Endothelial cell of umbilical vein (primary cell): ENCODE measurements at regions not wholly inside any gene's neighbourhood (a gene's known extent, or its start where the extent isn't known, plus 50 kb on each side); places are given as distances from the start of the nearest gene placed in this dataset.

Experiments used
- BruUV-seq: library from RNA; stranded (reverse); fragments of 400-500 nt; replicated peaks from 2 replicates; lab custom pipeline; 2021; lab: Mats Ljungman, UMichigan
- CTCF ChIA-PET: fragments of 300-600, 350-600 bp; sonication (Branson Sonifier 250); formaldehyde crosslinking; loops from one replicate; lab custom pipeline; 2021; ENCODE audit warnings: antibody characterized with exemption, inconsistent platforms; lab: Charles Lee
- POLR2A ChIA-PET: fragments of 300-600, 350-600 bp; sonication (Branson Sonifier 250); formaldehyde crosslinking; loops from one replicate; lab custom pipeline; 2021; ENCODE audit warnings: antibody characterized with exemption, inconsistent platforms; lab: Charles Lee
- DNase-seq: peaks from one replicate; pipeline ENCODE4 v3.0.0-alpha.2; 2011; ENCODE audit warnings: low read depth, low spot score
- FAIRE-seq: peaks from 2 replicates; lab custom pipeline; 2011; peaks lifted over from hg19 to GRCh38; lab: Jason Lieb, UNC
- H2AFZ ChIP-seq: 2 replicates; pipeline ENCODE4 v1.6.0; 2012; ENCODE audit warnings: low read depth, low read length, control low read depth, inconsistent platforms
- H3K27ac ChIP-seq: 2 replicates; pipeline ENCODE4 v1.5.1; 2011; ENCODE audit warnings: low read depth, mild to moderate bottlenecking, control low read depth, low read length, moderate library complexity; ENCODE audit not compliant: insufficient read depth
- H3K27me3 ChIP-seq, 2 experiments: 2 replicates each; pipeline versions ENCODE4 v1.6.0 to v1.6.1; 2011; ENCODE audit warnings: low read length in 2 of 2, mixed read lengths in 1 of 2; ENCODE audit not compliant: control insufficient read depth in 2 of 2, insufficient read depth in 2 of 2
- H3K36me3 ChIP-seq, 2 experiments: 2 replicates in 1 of 2; 3 replicates in 1 of 2; pipeline ENCODE4 v1.5.1; 2011; ENCODE audit warnings: low read length in 2 of 2, mild to moderate bottlenecking in 1 of 2, moderate library complexity in 1 of 2; ENCODE audit not compliant: control insufficient read depth in 2 of 2, insufficient read depth in 2 of 2; ENCODE audit errors: extremely low read depth in 1 of 2
- H3K4me1 ChIP-seq: 3 replicates; pipeline ENCODE4 v1.5.1; 2011; ENCODE audit warnings: mild to moderate bottlenecking, low read length; ENCODE audit not compliant: control insufficient read depth, insufficient read depth; ENCODE audit errors: extremely low read depth
- H3K4me2 ChIP-seq: 2 replicates; pipeline ENCODE4 v1.6.1; 2011; ENCODE audit warnings: low read length, control low read depth, mixed read lengths; ENCODE audit not compliant: insufficient read depth
- H3K4me3 ChIP-seq, 3 experiments: fragments of 200-600 bp in 1 of 3; sonication (generic), shearing (Covaris generic) in 1 of 3; replicated peaks in 1 of 3; 2 replicates each; pipeline ENCODE4 v1.5.1; 2011 to 2016; ENCODE audit warnings: control low read depth in 3 of 3, low read length in 3 of 3, mild to moderate bottlenecking in 2 of 3, inconsistent platforms in 1 of 3, low read depth in 1 of 3, moderate library complexity in 1 of 3; ENCODE audit not compliant: insufficient read depth in 1 of 3
- H3K79me2 ChIP-seq: 2 replicates; pipeline ENCODE4 v1.6.0; 2012; ENCODE audit warnings: low read length, inconsistent platforms; ENCODE audit not compliant: control insufficient read depth, insufficient read depth
- H3K9ac ChIP-seq: replicated peaks from 2 replicates; pipeline ENCODE3; 2011; ENCODE audit warnings: low read length, control low read depth; ENCODE audit not compliant: insufficient read depth; ENCODE audit errors: extremely low read depth
- H3K9me1 ChIP-seq: replicated peaks from 3 replicates; pipeline ENCODE4 v1.6.0; 2011; ENCODE audit warnings: mild to moderate bottlenecking, low read length; ENCODE audit not compliant: control insufficient read depth, insufficient read depth; ENCODE audit errors: extremely low read depth
- H3K9me3 ChIP-seq: replicated peaks from 2 replicates; pipeline ENCODE4 v1.5.1; 2012; ENCODE audit warnings: low read length, inconsistent platforms; ENCODE audit not compliant: control insufficient read depth, insufficient read depth
- H4K20me1 ChIP-seq: replicated peaks from 2 replicates; pipeline ENCODE3; 2011; ENCODE audit warnings: mild to moderate bottlenecking, low read length; ENCODE audit not compliant: control insufficient read depth, insufficient read depth; ENCODE audit errors: extremely low read depth
- EZH2 ChIP-seq: IDR thresholded peaks from 2 replicates; pipeline ENCODE4 v1.6.1; 2012; ENCODE audit warnings: borderline replicate concordance, low read depth, mild to moderate bottlenecking, moderate library complexity, low read length, inconsistent platforms; ENCODE audit not compliant: severe bottlenecking
- FOS ChIP-seq: IDR thresholded peaks from 2 replicates; pipeline ENCODE4 v1.6.1; 2011; ENCODE audit warnings: mild to moderate bottlenecking, low read length, moderate library complexity, borderline replicate concordance; ENCODE audit not compliant: insufficient read depth
- GATA2 ChIP-seq: IDR thresholded peaks from 2 replicates; pipeline ENCODE4 v1.7.0; 2011; ENCODE audit warnings: low read depth, mild to moderate bottlenecking, moderate library complexity, mixed read lengths, low read length; ENCODE audit not compliant: insufficient read length, insufficient read depth
- POLR2A ChIP-seq: IDR thresholded peaks from 2 replicates; pipeline ENCODE4 v1.6.1; 2012; ENCODE audit warnings: low read depth, mild to moderate bottlenecking, control low read depth, low read length
- dilution Hi-C: fragments of 300-500 bp; cut with MboI; formaldehyde crosslinking; loops from one replicate; pipeline ENCODE4 v1.15.0; 2019; ENCODE audit warnings: low sequenced_read_pairs; ENCODE audit not compliant: extremely low pct_ligation_motif_present
- intact Hi-C: fragments of 100-400 bp; cut with micrococcal nuclease; formaldehyde crosslinking; loops from one replicate; pipeline ENCODE4 v1.10.0; 2022
- TF ChIP-seq, protein P1 (sequence below): IDR thresholded peaks from 2 replicates; pipeline ENCODE4 v1.6.1; 2011; ENCODE audit not compliant: insufficient read depth, insufficient read length
- TF ChIP-seq, protein P2 (sequence below), 2 donors: IDR thresholded peaks; 1 replicate in 1 of 2; 2 replicates in 1 of 2; pipeline ENCODE4 v1.5.1; 2011; ENCODE audit warnings: low read length in 2 of 2, mild to moderate bottlenecking in 2 of 2, moderate library complexity in 2 of 2, control low read depth in 1 of 2, inconsistent platforms in 1 of 2, low read depth in 1 of 2; ENCODE audit not compliant: insufficient read depth in 1 of 2; ENCODE audit errors: extremely low read depth in 1 of 2

DNA sequence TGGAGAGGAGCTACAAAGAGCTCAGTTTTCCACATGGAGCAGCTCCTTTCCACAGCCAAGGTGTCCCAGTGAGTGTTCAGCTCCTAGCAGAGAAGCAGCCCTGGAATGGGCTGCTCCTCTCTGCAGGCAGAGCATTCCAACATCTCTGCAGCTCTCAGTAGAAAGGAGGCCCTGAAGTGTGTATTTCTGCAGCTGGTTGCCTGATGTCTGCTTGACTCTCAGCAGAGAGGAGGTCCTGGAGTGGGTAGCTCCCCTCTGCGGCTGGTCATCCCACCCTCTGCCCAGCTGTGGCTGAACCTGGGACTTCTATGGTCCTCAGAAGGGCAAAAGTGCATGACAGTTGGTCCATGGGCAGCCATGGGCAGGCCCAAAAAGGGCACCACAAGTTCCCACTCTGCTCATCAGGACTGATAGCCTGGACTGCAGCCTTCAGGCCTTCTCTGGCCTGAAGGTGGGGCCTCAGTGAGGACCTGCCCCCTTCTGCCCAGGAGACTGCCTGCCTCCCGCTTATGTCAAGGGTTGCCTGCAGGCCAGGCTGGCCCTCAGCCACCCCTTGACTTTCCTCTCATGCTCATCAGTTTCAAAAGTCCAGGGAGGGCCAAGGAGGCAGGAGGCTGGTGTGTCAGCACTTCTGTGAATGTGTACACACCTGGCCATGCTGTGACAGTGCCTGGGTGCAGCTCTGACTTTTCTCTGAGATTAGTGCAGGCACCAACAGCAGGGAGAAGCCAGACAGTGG, 605.9 kb upstream of the FAM174A start:
- Histone ChIP-seq H4K20me1 (no peaks in the 10 kb centered on the region), H3K27ac (no peak overlapping the region), H3K79me2 (no peaks in the 10 kb centered on the region), H3K9me1 (no peaks in the 10 kb centered on the region), H3K9ac (no peak overlapping the region), H3K4me3 (no peak overlapping the region), H3K36me3 (no peaks in the 10 kb centered on the region), H3K27me3 (no peaks in the 10 kb centered on the region), H3K9me3 (no peaks in the 10 kb centered on the region), H2AFZ (no peak overlapping the region), H3K4me2 (no peak overlapping the region), H3K4me1 (no peaks in the 10 kb centered on the region)
- DNase-seq (no peak), FAIRE-seq (no peak)
- no TSS peak for BruUV-seq
- POLR2A ChIA-PET: no interaction called here
- CTCF ChIA-PET: no interaction called here
- intact Hi-C loops: no loop called here
- dilution Hi-C loops: no loop called here
- TF ChIP-seq, protein P1, sequence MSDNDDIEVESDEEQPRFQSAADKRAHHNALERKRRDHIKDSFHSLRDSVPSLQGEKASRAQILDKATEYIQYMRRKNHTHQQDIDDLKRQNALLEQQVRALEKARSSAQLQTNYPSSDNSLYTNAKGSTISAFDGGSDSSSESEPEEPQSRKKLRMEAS: no peak
- TF ChIP-seq EZH2: no peak
- TF ChIP-seq, protein P2, sequence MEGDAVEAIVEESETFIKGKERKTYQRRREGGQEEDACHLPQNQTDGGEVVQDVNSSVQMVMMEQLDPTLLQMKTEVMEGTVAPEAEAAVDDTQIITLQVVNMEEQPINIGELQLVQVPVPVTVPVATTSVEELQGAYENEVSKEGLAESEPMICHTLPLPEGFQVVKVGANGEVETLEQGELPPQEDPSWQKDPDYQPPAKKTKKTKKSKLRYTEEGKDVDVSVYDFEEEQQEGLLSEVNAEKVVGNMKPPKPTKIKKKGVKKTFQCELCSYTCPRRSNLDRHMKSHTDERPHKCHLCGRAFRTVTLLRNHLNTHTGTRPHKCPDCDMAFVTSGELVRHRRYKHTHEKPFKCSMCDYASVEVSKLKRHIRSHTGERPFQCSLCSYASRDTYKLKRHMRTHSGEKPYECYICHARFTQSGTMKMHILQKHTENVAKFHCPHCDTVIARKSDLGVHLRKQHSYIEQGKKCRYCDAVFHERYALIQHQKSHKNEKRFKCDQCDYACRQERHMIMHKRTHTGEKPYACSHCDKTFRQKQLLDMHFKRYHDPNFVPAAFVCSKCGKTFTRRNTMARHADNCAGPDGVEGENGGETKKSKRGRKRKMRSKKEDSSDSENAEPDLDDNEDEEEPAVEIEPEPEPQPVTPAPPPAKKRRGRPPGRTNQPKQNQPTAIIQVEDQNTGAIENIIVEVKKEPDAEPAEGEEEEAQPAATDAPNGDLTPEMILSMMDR (IDR thresholded peaks at IDR 0.05; ENCODE audit: extremely low read depth in 1 of 2, insufficient read depth in 1 of 2, low read depth in 1 of 2, low read length in 2 of 2): no peak
- TF ChIP-seq FOS: no peak
- TF ChIP-seq POLR2A: no peak

- TF ChIP-seq EZH2 (no peak), GATA2 (no peak), POLR2A (no peak)
- H3K4me3 ChIP-seq: no peak overlapping the region
- no peaks in the 10 kb centered on the region for H3K9me3 ChIP-seq
- dilution Hi-C loops: no loop called here
- DNase-seq: no peak
- intact Hi-C loops: no loop called here
- no peak overlapping the region for H2AFZ ChIP-seq
- H3K36me3 ChIP-seq: no peaks in the 10 kb centered on the region
- H3K79me2 ChIP-seq: no peaks in the 10 kb centered on the region
- H3K9me1 ChIP-seq: no peaks in the 10 kb centered on the region
- ChIA-PET CTCF (no interaction called here), POLR2A (no interaction called here)
- H3K27me3 ChIP-seq: no peaks in the 10 kb centered on the region
- H3K4me2 ChIP-seq: no peak overlapping the region
- BruUV-seq: no TSS peak
- FAIRE-seq: no peak
- H3K9ac ChIP-seq: no peak overlapping the region
- no peak overlapping the region for H3K27ac ChIP-seq
- H4K20me1 ChIP-seq: no peaks in the 10 kb centered on the region
- H3K4me1 ChIP-seq: no peaks in the 10 kb centered on the region
Measured at GRCh38 chr5:99928490-99928889, 606.7 kb upstream of the FAM174A start.
